ENCODE measurements at regions not wholly inside any gene's neighbourhood (a gene's known extent, or its start where the extent isn't known, plus 50 kb on each side); places are given as distances from the start of the nearest gene placed in this dataset.
"Not testable (repeated sequence)": the region's sequence is repeated elsewhere in the genome, so short reads cannot be mapped to it uniquely, and the experiment has no call there.

DNA sequence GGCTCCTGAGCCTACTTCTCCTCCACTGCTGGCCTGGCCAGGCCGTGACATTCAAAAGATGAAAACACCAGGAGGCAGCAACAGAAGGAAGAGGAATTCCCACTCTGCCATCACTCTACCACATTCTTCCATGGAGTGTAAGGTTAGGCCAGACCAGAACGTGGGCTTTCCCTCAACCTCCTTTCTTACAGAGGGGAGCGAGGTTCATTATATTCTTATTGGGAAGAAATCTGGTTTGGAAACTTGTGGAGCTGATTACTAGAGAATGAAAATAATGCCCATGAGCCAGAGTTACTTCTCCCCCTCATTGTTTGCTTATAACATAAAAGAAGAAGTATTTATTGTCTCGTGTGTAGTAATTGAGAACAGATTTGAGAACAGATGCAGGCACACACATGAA lies 136.3 kb upstream of the BASP1 start:
- DNase-seq (ENCODE audit: low read depth, low spot score), result no peak
- TF ChIP-seq POLR2AphosphoS5 (IDR thresholded peaks at IDR 0.05; ENCODE audit: borderline replicate concordance, low read depth, low read length) (no peak), EZH2 (IDR thresholded peaks at IDR 0.05) (no peak), FOXP2 (optimal IDR thresholded peaks at IDR 0.05; ENCODE audit: control extremely low read depth, extremely low read length, insufficient read depth) (no peak)

GRCh38 chr5:17083276-17083675 lies 134.2 kb upstream of the BASP1 start:
- not testable (repeated sequence) for H3K9ac ChIP-seq (ENCODE audit: insufficient read length); DNase-seq (ENCODE audit: low read depth, low spot score); H3K4me3 ChIP-seq; H3K9me3 ChIP-seq (ENCODE audit: low read depth, low read length); H3K27ac ChIP-seq; H3K36me3 ChIP-seq (ENCODE audit: insufficient read depth, low read length)

More for the DNA sequence above, 136.3 kb upstream of the BASP1 start:
- Histone ChIP-seq H3K27ac (peak overlapping the region; percentile 82), H3K9ac (ENCODE audit: insufficient read length) (no peak overlapping the region), H3K9me3 (ENCODE audit: low read depth, low read length) (no peaks in the 10 kb centered on the region), H3K36me3 (ENCODE audit: insufficient read depth, low read length) (no peaks in the 10 kb centered on the region), H3K4me3 (peak overlapping the region; percentile 6; the same call in 1 of the 2 replicates)

DNA sequence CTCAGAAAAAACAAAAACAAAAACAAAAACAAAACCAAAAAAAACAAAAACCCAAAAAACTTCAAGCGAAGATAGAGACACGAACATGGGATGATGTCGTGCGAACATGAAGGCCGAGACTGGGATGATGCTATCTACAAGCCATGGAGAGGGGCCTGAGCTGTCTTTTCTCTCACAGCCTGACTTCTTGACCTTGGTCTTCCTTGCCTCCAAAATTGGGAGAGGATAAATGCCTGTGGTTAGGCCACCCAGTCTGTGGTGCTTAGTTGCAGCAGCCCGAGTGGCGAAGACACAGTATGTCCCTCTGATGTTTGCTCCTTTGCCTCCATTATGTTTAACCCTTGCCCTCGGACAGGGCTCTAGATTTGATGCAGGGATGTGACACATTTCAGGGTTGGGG lies 130.4 kb upstream of the BASP1 start:
- no peaks in the 10 kb centered on the region for H3K9me3 ChIP-seq (ENCODE audit: low read depth, low read length)
- H3K36me3 ChIP-seq (ENCODE audit: insufficient read depth, low read length), result no peaks in the 10 kb centered on the region
- DNase-seq (ENCODE audit: low read depth, low spot score), result no peak
- H3K27ac ChIP-seq, result no peak overlapping the region
- H3K4me3 ChIP-seq, result no peak overlapping the region
- no peak overlapping the region for H3K9ac ChIP-seq (ENCODE audit: insufficient read length)
- TF ChIP-seq POLR2AphosphoS5 (IDR thresholded peaks at IDR 0.05; ENCODE audit: borderline replicate concordance, low read depth, low read length), result no peak
- TF ChIP-seq FOXP2 (optimal IDR thresholded peaks at IDR 0.05; ENCODE audit: control extremely low read depth, extremely low read length, insufficient read depth), result no peak

GRCh38 chr5:17088051-17088450 lies 129.4 kb upstream of the BASP1 start:
- H3K27ac ChIP-seq, result no peak overlapping the region
- no peak for TF ChIP-seq FOXP2 (optimal IDR thresholded peaks at IDR 0.05; ENCODE audit: control extremely low read depth, extremely low read length, insufficient read depth)
- TF ChIP-seq EZH2 (IDR thresholded peaks at IDR 0.05), result no peak
- TF ChIP-seq POLR2AphosphoS5 (IDR thresholded peaks at IDR 0.05; ENCODE audit: borderline replicate concordance, low read depth, low read length), result no peak
- H3K9me3 ChIP-seq (ENCODE audit: low read depth, low read length), result no peaks in the 10 kb centered on the region
- no peaks in the 10 kb centered on the region for H3K36me3 ChIP-seq (ENCODE audit: insufficient read depth, low read length)
- no peak for DNase-seq (ENCODE audit: low read depth, low spot score)
- no peak overlapping the region for H3K9ac ChIP-seq (ENCODE audit: insufficient read length)
- H3K4me3 ChIP-seq, result no peak overlapping the region

DNA sequence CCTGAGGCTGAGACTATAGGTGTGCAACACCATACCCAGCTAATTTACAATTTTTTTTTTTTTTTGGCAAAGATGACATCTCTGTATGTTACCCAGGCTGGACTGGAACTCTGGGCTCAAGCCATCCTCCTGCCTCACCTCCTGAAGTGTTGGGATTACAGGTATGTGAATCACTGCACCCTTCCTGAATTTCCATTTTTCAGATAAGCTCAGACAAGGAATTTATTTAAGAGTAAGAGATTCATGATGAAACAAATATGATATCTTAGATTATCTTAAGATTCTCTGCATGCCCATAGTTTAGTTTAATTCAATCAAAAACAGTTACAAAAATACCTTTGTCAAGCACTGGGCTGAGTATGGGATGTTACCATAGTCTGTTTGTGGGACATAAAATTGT lies 128.4 kb upstream of the BASP1 start:
- Histone ChIP-seq H3K27ac (no peak overlapping the region), H3K36me3 (ENCODE audit: insufficient read depth, low read length) (no peaks in the 10 kb centered on the region), H3K9ac (ENCODE audit: insufficient read length) (no peak overlapping the region), H3K4me3 (no peak overlapping the region), H3K9me3 (ENCODE audit: low read depth, low read length) (no peaks in the 10 kb centered on the region)
- no peak for DNase-seq (ENCODE audit: low read depth, low spot score)
- TF ChIP-seq POLR2AphosphoS5 (IDR thresholded peaks at IDR 0.05; ENCODE audit: borderline replicate concordance, low read depth, low read length) (no peak), FOXP2 (optimal IDR thresholded peaks at IDR 0.05; ENCODE audit: control extremely low read depth, extremely low read length, insufficient read depth) (no peak)

- Histone ChIP-seq H3K9ac (ENCODE audit: insufficient read length) (no peak overlapping the region), H3K36me3 (ENCODE audit: insufficient read depth, low read length) (no peaks in the 10 kb centered on the region), H3K27ac (no peak overlapping the region), H3K4me3 (no peak overlapping the region), H3K9me3 (ENCODE audit: low read depth, low read length) (no peaks in the 10 kb centered on the region)
- TF ChIP-seq POLR2AphosphoS5 (IDR thresholded peaks at IDR 0.05; ENCODE audit: borderline replicate concordance, low read depth, low read length), result no peak
- no peak for TF ChIP-seq FOXP2 (optimal IDR thresholded peaks at IDR 0.05; ENCODE audit: control extremely low read depth, extremely low read length, insufficient read depth)
- no peak for TF ChIP-seq EZH2 (IDR thresholded peaks at IDR 0.05)
- DNase-seq (ENCODE audit: low read depth, low spot score), result no peak
These were observed 127.7 kb upstream of the BASP1 start for GRCh38 chr5:17089690-17090089.

- no peak overlapping the region for H3K9ac ChIP-seq (ENCODE audit: insufficient read length)
- H3K27ac ChIP-seq, result no peak overlapping the region
- TF ChIP-seq POLR2AphosphoS5 (IDR thresholded peaks at IDR 0.05; ENCODE audit: borderline replicate concordance, low read depth, low read length), result no peak
- no peak for TF ChIP-seq EZH2 (IDR thresholded peaks at IDR 0.05)
- H3K4me3 ChIP-seq, result no peak overlapping the region
- H3K9me3 ChIP-seq (ENCODE audit: low read depth, low read length), result no peaks in the 10 kb centered on the region
- DNase-seq (ENCODE audit: low read depth, low spot score), result no peak
- H3K36me3 ChIP-seq (ENCODE audit: insufficient read depth, low read length), result no peaks in the 10 kb centered on the region
These were observed 126.6 kb upstream of the BASP1 start for GRCh38 chr5:17090839-17091238.

DNA sequence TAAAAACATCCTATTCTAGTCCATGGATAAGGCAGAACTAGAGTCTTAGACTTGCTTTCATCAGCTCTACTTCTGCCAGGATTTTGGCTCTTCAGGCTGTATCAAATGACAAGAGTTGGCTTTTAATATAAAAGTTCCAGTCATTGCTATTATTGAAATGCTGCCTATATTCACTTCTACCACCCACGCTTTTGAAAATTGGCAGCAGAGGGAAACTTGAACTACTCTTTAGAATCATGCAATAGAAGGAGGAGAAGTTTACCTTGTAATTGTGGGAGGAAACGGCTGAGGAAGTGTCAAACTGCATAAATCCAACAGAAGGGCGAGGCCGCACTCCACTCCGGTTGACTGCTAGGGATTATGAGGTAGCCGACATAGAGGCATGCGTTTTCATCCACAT lies 122.6 kb upstream of the BASP1 start:
- DNase-seq (ENCODE audit: low read depth, low spot score), result no peak
- no peak for TF ChIP-seq EZH2 (IDR thresholded peaks at IDR 0.05)
- no peak for TF ChIP-seq POLR2AphosphoS5 (IDR thresholded peaks at IDR 0.05; ENCODE audit: borderline replicate concordance, low read depth, low read length)
- no peak for TF ChIP-seq FOXP2 (optimal IDR thresholded peaks at IDR 0.05; ENCODE audit: control extremely low read depth, extremely low read length, insufficient read depth)

GRCh38 chr5:17096952-17097695 lies 120.3 kb upstream of the BASP1 start:
- TF ChIP-seq POLR2AphosphoS5 (IDR thresholded peaks at IDR 0.05; ENCODE audit: borderline replicate concordance, low read depth, low read length), result no peak
- TF ChIP-seq FOXP2 (optimal IDR thresholded peaks at IDR 0.05; ENCODE audit: control extremely low read depth, extremely low read length, insufficient read depth), result no peak
- no peak for TF ChIP-seq EZH2 (IDR thresholded peaks at IDR 0.05)
- Histone ChIP-seq H3K4me3 (no peak overlapping the region), H3K9ac (ENCODE audit: insufficient read length) (no peak overlapping the region), H3K9me3 (ENCODE audit: low read depth, low read length) (no peaks in the 10 kb centered on the region), H3K36me3 (ENCODE audit: insufficient read depth, low read length) (no peaks in the 10 kb centered on the region), H3K27ac (0 out of 2 replicates have a peak overlapping the region, but pooled peaks have one; percentile 13)
- no peak for DNase-seq (ENCODE audit: low read depth, low spot score)

More for the DNA sequence above, 122.6 kb upstream of the BASP1 start:
- H3K36me3 ChIP-seq (ENCODE audit: insufficient read depth, low read length), result no peaks in the 10 kb centered on the region
- no peak overlapping the region for H3K4me3 ChIP-seq
- H3K27ac ChIP-seq, result 0 out of 2 replicates have a peak overlapping the region, but pooled peaks have one; percentile 16
- no peaks in the 10 kb centered on the region for H3K9me3 ChIP-seq (ENCODE audit: low read depth, low read length)
- H3K9ac ChIP-seq (ENCODE audit: insufficient read length), result no peak overlapping the region
